ENCODE measurements at regions not wholly inside any gene's neighbourhood (a gene's known extent, or its start where the extent isn't known, plus 50 kb on each side); places are given as distances from the start of the nearest gene placed in this dataset.

GRCh38 chr12:132395192-132395907, 66.0 kb upstream of the GALNT9 start:
- DNase-seq (ENCODE audit: low read depth, low spot score): no peak

GRCh38 chr12:132393991-132394949, 64.9 kb upstream of the GALNT9 start:
- DNase-seq (ENCODE audit: low read depth, low spot score): no peak

DNA sequence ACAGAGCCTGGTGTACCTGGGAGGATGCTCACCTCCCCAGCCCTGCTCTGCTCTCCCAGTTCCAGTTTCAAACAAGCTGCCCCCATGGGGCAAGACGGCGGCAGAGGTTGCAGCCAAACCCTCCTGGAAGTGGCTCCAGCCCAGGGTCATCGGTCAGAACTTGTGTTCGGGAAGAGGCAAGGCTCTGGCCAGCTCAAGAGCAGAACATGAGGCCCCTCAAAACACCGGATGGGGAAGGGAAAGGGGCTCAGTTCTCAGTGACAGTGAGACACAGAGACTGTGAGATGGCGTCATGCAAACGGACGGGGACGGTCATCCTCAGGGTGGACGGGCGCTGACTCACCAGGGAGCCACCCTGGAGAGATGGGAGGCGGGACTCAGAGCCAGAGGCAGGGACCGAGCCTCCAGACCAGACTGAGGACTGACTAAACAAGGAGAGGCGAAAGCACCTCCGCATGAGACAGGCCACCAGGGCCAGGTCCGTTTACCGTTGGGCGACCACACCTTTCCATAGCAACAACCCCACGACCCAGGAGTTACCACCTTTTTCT, 63.9 kb upstream of the GALNT9 start:
- DNase-seq (ENCODE audit: low read depth, low spot score): no peak

GRCh38 chr12:132392389-132393244, 63.2 kb upstream of the GALNT9 start:
- no peak for DNase-seq (ENCODE audit: low read depth, low spot score)

DNA sequence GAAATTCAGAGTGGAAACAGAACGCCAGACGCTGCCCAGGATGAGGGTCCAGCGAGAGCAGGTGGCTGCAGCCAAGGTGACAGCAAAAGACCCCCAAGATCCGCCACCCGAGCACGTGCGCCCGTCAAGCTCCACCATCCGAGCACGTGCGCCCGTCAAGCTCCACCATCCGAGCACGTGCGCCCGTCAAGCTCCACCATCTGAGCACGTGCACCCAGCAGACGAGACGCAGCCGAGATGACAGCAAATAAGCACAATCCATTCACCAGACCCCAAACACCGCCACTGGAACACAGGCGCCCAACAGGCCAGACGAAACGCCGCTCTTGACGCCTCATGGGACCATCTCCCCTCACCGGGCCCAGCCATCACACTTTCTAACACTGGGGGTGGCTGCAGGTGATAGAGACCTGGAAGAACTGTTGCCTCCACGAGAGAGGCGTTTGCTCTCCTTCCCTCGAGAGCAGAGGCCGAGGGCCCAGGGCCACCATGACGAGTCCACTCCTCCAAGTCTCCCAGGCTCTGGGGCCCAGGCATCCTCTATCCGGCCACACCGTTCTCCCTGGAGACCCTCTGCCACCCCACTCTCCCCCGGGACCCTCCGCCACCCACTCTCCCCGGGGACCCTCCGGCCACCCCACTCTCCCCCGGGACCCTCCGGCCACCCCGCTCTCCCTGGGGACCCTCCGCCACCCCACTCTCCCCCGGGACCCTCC, 62.1 kb upstream of the GALNT9 start:
- DNase-seq (ENCODE audit: low read depth, low spot score): no peak

GRCh38 chr12:132390287-132391076, 61.1 kb upstream of the GALNT9 start:
- DNase-seq (ENCODE audit: low read depth, low spot score): no peak

GRCh38 chr12:132389526-132390286, 60.3 kb upstream of the GALNT9 start:
- no peak for DNase-seq (ENCODE audit: low read depth, low spot score)

DNA sequence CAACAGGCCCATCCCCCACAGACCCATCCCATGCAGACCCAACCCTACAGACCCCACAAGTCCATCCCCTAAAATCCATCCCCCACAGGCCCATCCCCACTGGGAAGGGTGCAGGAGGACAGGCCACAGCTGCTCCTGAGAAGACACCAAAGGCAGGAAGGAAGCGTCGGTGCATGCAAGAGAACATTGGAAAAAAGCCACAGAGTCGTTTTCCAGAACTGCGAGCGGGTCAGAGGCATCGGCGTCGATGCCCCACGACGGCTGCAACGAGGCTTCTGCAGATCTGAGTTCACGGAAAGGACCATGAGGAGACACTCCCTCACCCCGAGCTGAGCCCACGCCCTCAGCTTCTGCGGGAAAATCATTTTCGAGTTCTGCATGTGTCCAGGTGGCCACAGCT, 59.6 kb upstream of the GALNT9 start:
- no peak for DNase-seq (ENCODE audit: low read depth, low spot score)

DNA sequence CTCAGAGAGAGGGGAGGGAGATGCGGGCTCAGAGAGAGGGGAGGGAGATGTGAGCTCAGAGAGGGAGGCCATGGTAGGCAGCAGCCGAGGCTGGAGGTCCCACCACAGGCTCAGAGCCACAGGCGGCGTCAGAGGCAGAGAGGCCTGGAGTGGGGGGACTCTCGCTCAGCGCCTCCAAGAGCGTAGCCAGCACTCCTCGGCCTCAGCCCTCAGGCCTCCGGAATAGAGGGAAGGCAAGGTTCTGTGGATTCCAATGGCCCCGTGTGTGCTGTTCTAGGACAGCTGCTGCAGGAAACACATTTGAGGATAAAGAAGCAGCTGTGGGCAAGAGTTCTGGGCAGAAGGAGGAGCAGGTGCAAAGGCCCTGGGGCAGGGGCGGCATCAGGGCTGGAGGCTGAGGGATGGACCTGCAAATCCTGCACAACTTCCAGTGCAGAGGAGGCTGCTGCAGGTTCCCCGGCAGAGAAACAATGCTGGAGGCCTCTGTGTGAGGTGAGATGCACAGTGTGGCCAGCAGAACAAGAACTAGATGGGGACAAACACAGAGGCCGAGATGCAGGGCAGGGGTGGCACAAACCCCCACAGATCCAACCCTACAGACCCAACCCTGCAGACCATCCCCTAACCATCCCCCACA, 59.1 kb upstream of the GALNT9 start:
- DNase-seq (ENCODE audit: low read depth, low spot score): no peak

DNA sequence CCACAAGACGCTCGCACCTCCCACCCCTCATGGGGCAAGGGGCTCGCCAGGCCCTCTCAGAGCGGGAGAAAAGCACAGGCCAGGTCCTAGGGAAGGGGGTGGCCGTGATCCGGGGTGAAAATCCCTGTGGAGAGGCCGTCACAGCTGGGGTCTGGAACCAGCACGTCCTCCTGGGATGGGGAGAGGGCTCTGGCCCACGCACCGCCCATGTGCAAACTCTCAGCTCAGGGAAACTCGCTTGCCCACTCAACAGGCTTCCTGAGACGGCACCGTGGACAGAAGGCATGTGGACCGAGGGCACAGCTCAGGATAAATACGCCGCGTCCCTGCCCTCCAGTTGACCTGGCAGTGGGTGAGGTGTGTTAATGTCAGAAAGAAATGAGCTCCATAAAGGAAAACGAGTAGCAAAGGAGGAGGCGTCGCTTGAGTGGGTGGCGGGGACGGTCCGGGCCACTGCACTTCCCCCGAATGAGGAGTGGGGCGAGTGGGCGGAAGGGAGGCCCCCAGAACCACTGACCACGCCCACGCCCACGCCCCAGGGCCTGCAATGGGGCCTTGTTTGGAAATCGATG, 57.6 kb upstream of the GALNT9 start:
- DNase-seq (ENCODE audit: low read depth, low spot score): no peak

DNA sequence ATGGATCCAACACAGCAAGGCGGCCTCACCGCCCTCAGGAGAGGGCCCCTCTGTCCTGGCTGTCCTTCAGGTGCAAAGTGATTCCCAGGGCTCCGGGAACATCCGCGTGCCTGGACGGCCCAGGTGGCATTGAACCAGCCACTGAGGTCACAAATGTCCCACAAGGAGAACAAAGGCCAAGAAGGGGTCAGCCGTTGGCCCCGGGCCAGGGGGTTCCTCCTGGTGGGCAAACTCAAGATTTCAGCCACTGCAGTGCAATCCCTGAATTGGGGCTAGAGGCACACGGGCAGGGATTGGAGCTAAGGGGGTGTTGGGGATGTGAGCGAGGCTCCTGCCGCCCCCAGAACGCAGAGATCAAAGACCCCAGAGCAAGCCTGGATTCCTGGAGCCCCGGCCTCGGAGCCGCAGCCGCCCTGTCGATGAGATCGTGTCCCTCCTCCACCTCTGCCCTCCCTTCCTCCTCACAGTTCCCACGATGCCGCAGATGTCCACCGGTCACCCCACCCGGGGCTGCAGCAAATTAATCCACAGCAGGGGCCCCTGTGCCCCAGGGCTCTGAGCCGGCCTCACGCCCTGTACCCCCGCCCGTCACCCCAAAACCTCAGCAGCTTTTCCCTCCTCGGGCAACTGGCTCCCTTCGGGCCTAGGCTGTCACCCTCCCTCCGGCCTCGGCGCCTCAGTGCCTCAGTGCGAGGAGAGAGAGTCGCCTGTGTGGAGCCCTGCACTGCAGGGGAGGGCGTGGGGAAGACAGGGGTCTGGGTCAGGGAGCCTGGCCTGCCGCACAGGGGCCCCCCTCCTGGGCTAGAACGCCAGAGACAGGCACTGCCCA, 56.7 kb upstream of the GALNT9 start:
- no peak for DNase-seq (ENCODE audit: low read depth, low spot score)

DNA sequence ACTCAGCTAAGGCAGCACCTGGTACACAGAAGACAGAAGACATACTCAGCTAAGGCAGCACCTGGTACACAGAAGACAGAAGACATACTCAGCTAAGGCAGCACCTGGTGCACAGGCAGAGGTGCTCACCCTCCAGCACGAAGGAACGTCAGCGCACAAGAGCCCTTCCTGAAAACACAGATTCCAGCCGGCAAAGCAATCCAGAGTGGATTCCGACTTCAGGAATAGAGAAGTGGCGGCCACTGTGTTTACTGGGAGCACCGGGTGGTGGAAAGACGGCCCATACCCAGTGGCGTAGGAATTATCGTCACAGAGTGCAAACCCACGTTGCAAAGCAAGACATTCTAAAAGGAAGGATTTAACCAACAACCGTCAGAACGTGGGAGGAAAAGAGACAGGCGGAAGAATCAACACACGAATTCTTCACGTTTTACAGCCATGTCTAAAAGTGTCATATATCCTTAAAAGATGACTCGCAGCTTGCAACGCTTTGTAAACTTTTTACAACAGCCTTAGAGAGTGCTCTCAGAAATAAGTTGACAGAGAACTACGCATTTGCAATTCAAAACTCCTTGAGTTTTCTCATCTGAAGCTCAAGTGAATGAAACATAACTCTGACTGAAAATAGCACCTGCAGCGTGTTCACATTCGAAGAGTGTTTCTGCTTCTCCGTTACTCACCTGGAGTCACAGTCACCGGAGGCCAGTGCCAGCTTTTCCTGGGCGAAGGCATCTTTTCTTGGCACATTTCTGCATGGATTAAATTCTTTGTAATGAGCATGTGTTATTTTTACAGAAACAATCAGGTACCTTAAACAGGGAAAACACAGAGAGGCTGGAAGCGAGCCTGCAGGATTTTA, 55.8 kb upstream of the GALNT9 start:
- DNase-seq (ENCODE audit: low read depth, low spot score): no peak

GRCh38 chr12:132380641-132381040, 51.3 kb upstream of the GALNT9 start:
- DNase-seq (ENCODE audit: low read depth, low spot score): no peak

- DNase-seq (ENCODE audit: low read depth, low spot score): no peak
Measured at GRCh38 chr12:132379996-132380395, 50.6 kb upstream of the GALNT9 start.

- no peak for DNase-seq (ENCODE audit: low read depth, low spot score)
Measured at GRCh38 chr12:132379576-132379975, 50.2 kb upstream of the GALNT9 start.
